ENCODE measurements at regions not wholly inside any gene's neighbourhood (a gene's known extent, or its start where the extent isn't known, plus 50 kb on each side); places are given as distances from the start of the nearest gene placed in this dataset.

GRCh38 chr14:40796168-40796567 is 810.5 kb upstream of the LRFN5 start:
- no peak overlapping the region for H3K9ac ChIP-seq (ENCODE audit: insufficient read depth, low read length)
- no peak overlapping the region for H3K4me3 ChIP-seq (replicated peaks in 1 of 4; ENCODE audit: control extremely low read depth in 1 of 4, insufficient read depth in 1 of 4, low read depth in 3 of 4, low read length in 4 of 4)
- TF ChIP-seq CTCF (conservative IDR thresholded peaks at IDR 0.05 in 1 of 2, IDR thresholded peaks at IDR 0.05 in 1 of 2; ENCODE audit: low read depth in 1 of 2, low read length in 2 of 2) (no peak), EZH2 (IDR thresholded peaks at IDR 0.05; ENCODE audit: low read length, missing control alignments) (no peak)
- H3K36me3 ChIP-seq (ENCODE audit: control insufficient read depth, insufficient read depth, low read length): no peaks in the 10 kb centered on the region
- H3K27me3 ChIP-seq (ENCODE audit: control insufficient read depth, insufficient read depth, low read length): no peaks in the 10 kb centered on the region
- no peak for DNase-seq (ENCODE audit: low read depth in 2 of 2)
- no peak overlapping the region for H2AFZ ChIP-seq (ENCODE audit: low read length)
- no peaks in the 10 kb centered on the region for H3K9me3 ChIP-seq (ENCODE audit: control insufficient read depth, insufficient read depth, low read depth, low read length)
- no peak overlapping the region for H3K27ac ChIP-seq (ENCODE audit: insufficient read depth, low read length)
- no peaks in the 10 kb centered on the region for H4K20me1 ChIP-seq (ENCODE audit: control insufficient read depth, extremely low read depth, insufficient read depth, low read length)
- H3K4me1 ChIP-seq (ENCODE audit: control insufficient read depth, extremely low read depth, insufficient read depth, low read length): no peaks in the 10 kb centered on the region
- H3K79me2 ChIP-seq (ENCODE audit: control insufficient read depth, insufficient read depth, low read length): no peaks in the 10 kb centered on the region
- no peak overlapping the region for H3K4me2 ChIP-seq (ENCODE audit: extremely low read depth, insufficient read depth, low read length)

GRCh38 chr14:40784860-40785259 is 821.8 kb upstream of the LRFN5 start:
- Histone ChIP-seq H4K20me1 (ENCODE audit: control insufficient read depth, extremely low read depth, insufficient read depth, low read length) (no peaks in the 10 kb centered on the region), H3K27me3 (ENCODE audit: control insufficient read depth, insufficient read depth, low read length) (no peaks in the 10 kb centered on the region), H3K27ac (ENCODE audit: insufficient read depth, low read length) (no peak overlapping the region), H3K9me3 (ENCODE audit: control insufficient read depth, insufficient read depth, low read depth, low read length) (no peaks in the 10 kb centered on the region), H3K4me1 (ENCODE audit: control insufficient read depth, extremely low read depth, insufficient read depth, low read length) (no peaks in the 10 kb centered on the region), H3K4me2 (ENCODE audit: extremely low read depth, insufficient read depth, low read length) (no peak overlapping the region), H2AFZ (ENCODE audit: low read length) (no peak overlapping the region), H3K36me3 (ENCODE audit: control insufficient read depth, insufficient read depth, low read length) (no peaks in the 10 kb centered on the region), H3K79me2 (ENCODE audit: control insufficient read depth, insufficient read depth, low read length) (no peaks in the 10 kb centered on the region), H3K4me3 (replicated peaks in 1 of 4; ENCODE audit: control extremely low read depth in 1 of 4, insufficient read depth in 1 of 4, low read depth in 3 of 4, low read length in 4 of 4) (no peak overlapping the region), H3K9ac (ENCODE audit: insufficient read depth, low read length) (no peak overlapping the region)
- no peak for DNase-seq (ENCODE audit: low read depth in 2 of 2)
- TF ChIP-seq EZH2 (IDR thresholded peaks at IDR 0.05; ENCODE audit: low read length, missing control alignments) (no peak), CTCF (conservative IDR thresholded peaks at IDR 0.05 in 1 of 2, IDR thresholded peaks at IDR 0.05 in 1 of 2; ENCODE audit: low read depth in 1 of 2, low read length in 2 of 2) (no peak)

GRCh38 chr14:40762685-40763084 is 844.0 kb upstream of the LRFN5 start:
- Histone ChIP-seq H3K9ac (ENCODE audit: insufficient read depth, low read length) (no peak overlapping the region), H4K20me1 (ENCODE audit: control insufficient read depth, extremely low read depth, insufficient read depth, low read length) (no peaks in the 10 kb centered on the region), H2AFZ (ENCODE audit: low read length) (no peak overlapping the region), H3K9me3 (ENCODE audit: control insufficient read depth, insufficient read depth, low read depth, low read length) (no peaks in the 10 kb centered on the region), H3K27ac (ENCODE audit: insufficient read depth, low read length) (no peak overlapping the region), H3K4me1 (ENCODE audit: control insufficient read depth, extremely low read depth, insufficient read depth, low read length) (no peaks in the 10 kb centered on the region), H3K36me3 (ENCODE audit: control insufficient read depth, insufficient read depth, low read length) (no peaks in the 10 kb centered on the region), H3K79me2 (ENCODE audit: control insufficient read depth, insufficient read depth, low read length) (no peaks in the 10 kb centered on the region), H3K4me3 (replicated peaks in 1 of 4; ENCODE audit: control extremely low read depth in 1 of 4, insufficient read depth in 1 of 4, low read depth in 3 of 4, low read length in 4 of 4) (no peak overlapping the region), H3K4me2 (ENCODE audit: extremely low read depth, insufficient read depth, low read length) (no peak overlapping the region), H3K27me3 (ENCODE audit: control insufficient read depth, insufficient read depth, low read length) (no peaks in the 10 kb centered on the region)
- DNase-seq (ENCODE audit: low read depth in 2 of 2): no peak
- TF ChIP-seq CTCF (conservative IDR thresholded peaks at IDR 0.05 in 1 of 2, IDR thresholded peaks at IDR 0.05 in 1 of 2; ENCODE audit: low read depth in 1 of 2, low read length in 2 of 2): no peak
- no peak for TF ChIP-seq EZH2 (IDR thresholded peaks at IDR 0.05; ENCODE audit: low read length, missing control alignments)

All from fibroblast of lung (primary cell).